Panc1 (cell line): ENCODE measurements at regions not wholly inside any gene's neighbourhood (a gene's known extent, or its start where the extent isn't known, plus 50 kb on each side); places are given as distances from the start of the nearest gene placed in this dataset.

ENCODE experiments used
- ATAC-seq: fragments of 200-7000 bp; cut with Tn5 transposase; 2 replicates; pipeline ENCODE4 v1.9.1; 2020; ENCODE audit warnings: mild to moderate bottlenecking, moderate library complexity
- BruUV-seq: library from RNA; stranded (reverse); fragments of 400-500 nt; replicated peaks from 2 replicates; lab custom pipeline; 2021; lab: Mats Ljungman, UMichigan
- CTCF ChIA-PET: fragments of 300-600 bp; sonication (Branson Sonifier 250); formaldehyde crosslinking; loops from one replicate; lab custom pipeline; 2022; ENCODE audit warnings: antibody characterized with exemption; lab: Charles Lee
- POLR2A ChIA-PET: fragments of 300-600 bp; sonication (Branson Sonifier 250); formaldehyde crosslinking; loops from one replicate; lab custom pipeline; 2022; ENCODE audit warnings: antibody characterized with exemption; lab: Charles Lee
- DNase-seq: peaks from one replicate; pipeline ENCODE4 v3.0.0-alpha.2; 2010; ENCODE audit warnings: low read depth, low spot score
- H3K27ac ChIP-seq: 2 replicates; pipeline ENCODE4 v1.5.1; 2011; ENCODE audit warnings: mild to moderate bottlenecking, low read length, inconsistent platforms
- H3K27me3 ChIP-seq: fragments of 200-500 bp; sonication (Bioruptor generic); 2 replicates; pipeline ENCODE4 v1.6.0; 2014; ENCODE audit warnings: low read length, inconsistent platforms; ENCODE audit not compliant: control insufficient read depth, insufficient read depth
- H3K36me3 ChIP-seq: fragments of 200-500 bp; sonication (Bioruptor generic); 2 replicates; pipeline ENCODE4 v1.5.1; 2014; ENCODE audit warnings: inconsistent platforms, mild to moderate bottlenecking, low read length, moderate library complexity; ENCODE audit not compliant: control insufficient read depth, insufficient read depth
- H3K4me1 ChIP-seq: 2 replicates; pipeline ENCODE4 v1.5.1; 2011; ENCODE audit warnings: inconsistent platforms, mild to moderate bottlenecking, low read length, moderate library complexity; ENCODE audit not compliant: control insufficient read depth, insufficient read depth
- H3K4me3 ChIP-seq, 2 experiments: 2 replicates each; pipeline ENCODE4 v1.5.1; 2011 to 2012; ENCODE audit warnings: low read depth in 2 of 2, low read length in 2 of 2, mild to moderate bottlenecking in 2 of 2, inconsistent platforms in 1 of 2, moderate library complexity in 1 of 2
- H3K9me3 ChIP-seq: fragments of 200-500 bp; sonication (Bioruptor generic); 2 replicates; pipeline ENCODE4 v1.5.1; 2014; ENCODE audit warnings: low read depth, mild to moderate bottlenecking, inconsistent platforms, low read length, moderate library complexity; ENCODE audit not compliant: control insufficient read depth, insufficient read depth
- POLR2AphosphoS5 ChIP-seq: IDR thresholded peaks from 2 replicates; pipeline ENCODE4 v1.6.1; 2012; ENCODE audit warnings: mild to moderate bottlenecking, low read depth, low read length, moderate library complexity
- SIN3A ChIP-seq: IDR thresholded peaks from 2 replicates; pipeline ENCODE4 v1.6.1; 2012; ENCODE audit warnings: low read depth, mild to moderate bottlenecking, low read length, moderate library complexity, borderline replicate concordance; ENCODE audit not compliant: insufficient read depth
- TCF7L2 ChIP-seq: IDR thresholded peaks from 2 replicates; pipeline ENCODE4 v1.6.1; 2011; ENCODE audit warnings: mild to moderate bottlenecking, low read depth, low read length, inconsistent platforms
- in situ Hi-C: cut with HindIII; loops from 2 replicates; pipeline ENCODE4 v1.10.0; 2016; ENCODE audit warnings: low sequenced_read_pairs, low pct_unique_long_range_greater_than_20kb
- intact Hi-C: fragments of 100-400 bp; cut with micrococcal nuclease; formaldehyde crosslinking; loops from one replicate; pipeline ENCODE4 v1.10.0; 2022; ENCODE audit not compliant: unreplicated experiment
- TF ChIP-seq, protein P1 (sequence below): fragments of 450-650 bp; IDR thresholded peaks from 2 replicates; pipeline ENCODE4 v1.5.1; 2017; ENCODE audit warnings: mild to moderate bottlenecking
- TF ChIP-seq, protein P2 (sequence below), 2 experiments: IDR thresholded peaks; 2 replicates each; pipeline ENCODE4 v1.6.1; 2011 to 2012; ENCODE audit warnings: low read depth in 2 of 2, control low read depth in 1 of 2, low read length in 1 of 2, mild to moderate bottlenecking in 1 of 2, moderate library complexity in 1 of 2; ENCODE audit not compliant: insufficient read depth in 1 of 2

DNA sequence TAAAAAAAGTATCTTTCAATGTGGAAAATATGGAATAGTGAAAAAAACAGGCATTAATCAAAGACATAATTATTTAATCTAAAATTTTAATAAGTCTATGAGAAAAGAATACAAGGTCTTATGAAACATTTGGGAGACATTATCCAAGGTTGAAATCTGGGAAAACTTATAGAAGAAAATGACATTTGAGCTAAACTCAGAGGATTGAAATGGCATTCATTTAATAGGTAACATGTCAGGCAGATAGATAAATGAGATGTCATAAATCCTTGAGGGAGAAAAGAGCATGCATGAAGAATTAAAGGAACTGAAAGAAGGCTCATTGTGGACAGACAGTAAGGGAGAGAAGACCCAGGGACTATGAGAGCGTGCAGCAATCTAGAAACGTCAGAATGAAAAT is 284.4 kb downstream of the PRR16 start:
- no peaks in the 10 kb centered on the region for H3K9me3 ChIP-seq
- BruUV-seq: no TSS peak
- H3K36me3 ChIP-seq: no peaks in the 10 kb centered on the region
- no peaks in the 10 kb centered on the region for H3K27me3 ChIP-seq
- ChIA-PET CTCF (no interaction called here), POLR2A (no interaction called here)
- H3K4me1 ChIP-seq: no peaks in the 10 kb centered on the region
- no peak overlapping the region for H3K4me3 ChIP-seq
- no peak for ATAC-seq
- intact Hi-C loops: no loop called here
- no peak for DNase-seq
- in situ Hi-C loops: no loop called here
- no peak overlapping the region for H3K27ac ChIP-seq
- TF ChIP-seq, protein P1, sequence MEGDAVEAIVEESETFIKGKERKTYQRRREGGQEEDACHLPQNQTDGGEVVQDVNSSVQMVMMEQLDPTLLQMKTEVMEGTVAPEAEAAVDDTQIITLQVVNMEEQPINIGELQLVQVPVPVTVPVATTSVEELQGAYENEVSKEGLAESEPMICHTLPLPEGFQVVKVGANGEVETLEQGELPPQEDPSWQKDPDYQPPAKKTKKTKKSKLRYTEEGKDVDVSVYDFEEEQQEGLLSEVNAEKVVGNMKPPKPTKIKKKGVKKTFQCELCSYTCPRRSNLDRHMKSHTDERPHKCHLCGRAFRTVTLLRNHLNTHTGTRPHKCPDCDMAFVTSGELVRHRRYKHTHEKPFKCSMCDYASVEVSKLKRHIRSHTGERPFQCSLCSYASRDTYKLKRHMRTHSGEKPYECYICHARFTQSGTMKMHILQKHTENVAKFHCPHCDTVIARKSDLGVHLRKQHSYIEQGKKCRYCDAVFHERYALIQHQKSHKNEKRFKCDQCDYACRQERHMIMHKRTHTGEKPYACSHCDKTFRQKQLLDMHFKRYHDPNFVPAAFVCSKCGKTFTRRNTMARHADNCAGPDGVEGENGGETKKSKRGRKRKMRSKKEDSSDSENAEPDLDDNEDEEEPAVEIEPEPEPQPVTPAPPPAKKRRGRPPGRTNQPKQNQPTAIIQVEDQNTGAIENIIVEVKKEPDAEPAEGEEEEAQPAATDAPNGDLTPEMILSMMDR: no peak
- no peak for TF ChIP-seq POLR2AphosphoS5

DNA sequence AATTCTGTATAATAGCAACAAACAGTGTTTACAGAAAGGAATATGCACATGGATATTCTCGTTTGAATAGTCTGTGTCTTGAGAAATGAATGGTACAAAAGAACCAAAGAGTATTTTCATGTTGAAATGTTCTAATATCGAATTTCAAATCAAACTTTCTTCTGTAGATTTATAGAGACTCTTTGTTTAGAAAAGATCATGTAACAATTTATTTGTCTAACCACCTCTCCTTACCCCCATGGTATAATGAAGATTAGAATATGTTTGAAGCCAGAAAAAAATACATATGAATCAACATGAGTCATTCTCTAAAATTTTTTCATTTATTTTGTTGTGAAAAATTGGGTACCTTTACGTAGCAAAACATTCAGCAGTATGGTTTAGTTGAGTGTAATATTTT is 285.6 kb downstream of the PRR16 start:
- CTCF ChIA-PET: no interaction called here
- Histone ChIP-seq H3K36me3 (no peaks in the 10 kb centered on the region), H3K4me3 (no peak overlapping the region), H3K27me3 (no peaks in the 10 kb centered on the region), H3K4me1 (no peaks in the 10 kb centered on the region), H3K27ac (no peak overlapping the region), H3K9me3 (no peaks in the 10 kb centered on the region)
- in situ Hi-C loops: no loop called here
- DNase-seq (no peak), ATAC-seq (no peak)
- intact Hi-C loops: no loop called here
- BruUV-seq: no TSS peak
- POLR2A ChIA-PET: no interaction called here
- TF ChIP-seq TCF7L2 (no peak), SIN3A (no peak), POLR2AphosphoS5 (no peak)
- TF ChIP-seq, protein P2, sequence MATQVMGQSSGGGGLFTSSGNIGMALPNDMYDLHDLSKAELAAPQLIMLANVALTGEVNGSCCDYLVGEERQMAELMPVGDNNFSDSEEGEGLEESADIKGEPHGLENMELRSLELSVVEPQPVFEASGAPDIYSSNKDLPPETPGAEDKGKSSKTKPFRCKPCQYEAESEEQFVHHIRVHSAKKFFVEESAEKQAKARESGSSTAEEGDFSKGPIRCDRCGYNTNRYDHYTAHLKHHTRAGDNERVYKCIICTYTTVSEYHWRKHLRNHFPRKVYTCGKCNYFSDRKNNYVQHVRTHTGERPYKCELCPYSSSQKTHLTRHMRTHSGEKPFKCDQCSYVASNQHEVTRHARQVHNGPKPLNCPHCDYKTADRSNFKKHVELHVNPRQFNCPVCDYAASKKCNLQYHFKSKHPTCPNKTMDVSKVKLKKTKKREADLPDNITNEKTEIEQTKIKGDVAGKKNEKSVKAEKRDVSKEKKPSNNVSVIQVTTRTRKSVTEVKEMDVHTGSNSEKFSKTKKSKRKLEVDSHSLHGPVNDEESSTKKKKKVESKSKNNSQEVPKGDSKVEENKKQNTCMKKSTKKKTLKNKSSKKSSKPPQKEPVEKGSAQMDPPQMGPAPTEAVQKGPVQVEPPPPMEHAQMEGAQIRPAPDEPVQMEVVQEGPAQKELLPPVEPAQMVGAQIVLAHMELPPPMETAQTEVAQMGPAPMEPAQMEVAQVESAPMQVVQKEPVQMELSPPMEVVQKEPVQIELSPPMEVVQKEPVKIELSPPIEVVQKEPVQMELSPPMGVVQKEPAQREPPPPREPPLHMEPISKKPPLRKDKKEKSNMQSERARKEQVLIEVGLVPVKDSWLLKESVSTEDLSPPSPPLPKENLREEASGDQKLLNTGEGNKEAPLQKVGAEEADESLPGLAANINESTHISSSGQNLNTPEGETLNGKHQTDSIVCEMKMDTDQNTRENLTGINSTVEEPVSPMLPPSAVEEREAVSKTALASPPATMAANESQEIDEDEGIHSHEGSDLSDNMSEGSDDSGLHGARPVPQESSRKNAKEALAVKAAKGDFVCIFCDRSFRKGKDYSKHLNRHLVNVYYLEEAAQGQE (IDR thresholded peaks at IDR 0.05; ENCODE audit: insufficient read depth in 1 of 2, low read depth in 2 of 2, low read length in 1 of 2): no peak
- TF ChIP-seq, protein P1: no peak

DNA sequence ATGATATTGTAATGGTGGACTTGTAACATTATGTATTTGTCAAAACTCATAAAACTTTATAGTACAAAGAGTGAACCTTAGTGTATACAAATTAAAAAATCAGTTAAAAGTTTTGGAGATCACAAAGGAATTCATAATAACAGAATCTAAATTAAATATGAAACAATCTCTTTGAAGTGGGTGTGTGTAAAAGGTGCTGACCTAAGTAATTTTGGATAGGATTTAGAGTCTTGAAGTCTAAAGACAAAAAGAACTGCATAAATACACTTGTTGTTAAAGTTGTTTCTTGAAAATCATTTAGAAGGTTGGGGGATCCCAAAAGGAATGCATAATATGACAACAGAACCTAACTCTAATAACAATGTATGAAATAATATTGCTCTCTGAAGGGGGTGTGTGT is 295.5 kb downstream of the PRR16 start:
- intact Hi-C loops (no loop called here), in situ Hi-C loops (no loop called here)
- no peaks in the 10 kb centered on the region for H3K4me1 ChIP-seq
- no peak overlapping the region for H3K27ac ChIP-seq
- H3K27me3 ChIP-seq: no peaks in the 10 kb centered on the region
- no peaks in the 10 kb centered on the region for H3K36me3 ChIP-seq
- DNase-seq (no peak), ATAC-seq (no peak)
- TF ChIP-seq TCF7L2: no peak
- no peak for TF ChIP-seq SIN3A
- TF ChIP-seq, protein P1: no peak
- TF ChIP-seq, protein P2 (IDR thresholded peaks at IDR 0.05; ENCODE audit: insufficient read depth in 1 of 2, low read depth in 2 of 2, low read length in 1 of 2): no peak
- TF ChIP-seq POLR2AphosphoS5: no peak
- no TSS peak for BruUV-seq
- H3K9me3 ChIP-seq: no peaks in the 10 kb centered on the region
- ChIA-PET POLR2A (no interaction called here), CTCF (no interaction called here)
- no peak overlapping the region for H3K4me3 ChIP-seq
